Psoas muscle (tissue), 7 donors: ENCODE measurements at regions not wholly inside any gene's neighbourhood (a gene's known extent, or its start where the extent isn't known, plus 50 kb on each side); places are given as distances from the start of the nearest gene placed in this dataset.
"Not testable (repeated sequence)": the region's sequence is repeated elsewhere in the genome, so short reads cannot be mapped to it uniquely, and the experiment has no call there.

Experiments used
- ATAC-seq, 4 donors: fragments of 200-7000 bp; cut with Tn5 transposase; one replicate each; pipeline ENCODE4 v1.9.1; 2020; ENCODE audit warnings: moderate library complexity in 3 of 4, mild to moderate bottlenecking in 2 of 4
- DNase-seq, 2 donors: peaks; one replicate each; pipeline ENCODE4 v3.0.0-alpha.2; 2020
- H3K27ac ChIP-seq: fragments of 200-600 bp; one replicate; pipeline ENCODE4 v1.8.0; 2022
- H3K27me3 ChIP-seq, 3 donors: fragments of 200-600 bp in 1 of 3; one replicate each; pipeline versions ENCODE4 v1.6.1 to v1.8.0; 2013 to 2022; ENCODE audit warnings: low read length in 2 of 3, mild to moderate bottlenecking in 2 of 3, moderate library complexity in 1 of 3; ENCODE audit not compliant: insufficient read depth in 3 of 3
- H3K36me3 ChIP-seq, 2 donors: fragments of 200-600 bp in 1 of 2; one replicate each; pipeline versions ENCODE4 v1.6.1 to v1.8.0; 2013 to 2022; ENCODE audit warnings: low read depth in 1 of 2, mild to moderate bottlenecking in 1 of 2, moderate library complexity in 1 of 2; ENCODE audit not compliant: insufficient read depth in 1 of 2
- H3K4me1 ChIP-seq: fragments of 200-600 bp; one replicate; pipeline ENCODE4 v1.8.0; 2022
- H3K4me3 ChIP-seq: fragments of 200-600 bp; one replicate; pipeline ENCODE4 v1.8.0; 2022; ENCODE audit warnings: mild to moderate bottlenecking
- H3K9me3 ChIP-seq: fragments of 200-600 bp; one replicate; pipeline ENCODE4 v1.8.0; 2022
- CTCF ChIP-seq: fragments of 200-600 bp; IDR thresholded peaks from one replicate; pipeline ENCODE4 v1.8.0; 2022; ENCODE audit warnings: antibody characterized with exemption
- WGBS, 3 donors: extraction: QIAGEN DNeasy Blood & Tissue Kit; methylation state at CpG; one replicate each; pipeline versions ENCODE4 v1.1.6 to v1.1.7; 2013; 5-methylcytosine and 5-hydroxymethylcytosine counted together
- intact Hi-C, 2 donors: fragments of 100-400 bp; cut with DNase I; formaldehyde crosslinking; loops; one replicate each; pipeline versions ENCODE4 v1.11.0 to v1.14.2; 2022
- donor health status: healthy with polysubstance abuse.
- donor health status: DM: no; HTN: no; CAD: no; lungs with moderate emphysema.
- donor health status: Bipolar disorder and iron deficiency.
- donor health status: healthy.
- donor health status: DM: yes; HTN: yes; CAD: no.
- donor health status: DM: no; HTN: no; CAD: no.
- donor health status: DM: yes; HTN: yes; CAD: no.

GRCh38 chr2:64745562-64745961 is 91.8 kb upstream of the SERTAD2 start:
- no peaks in the 10 kb centered on the region for H3K27me3 ChIP-seq
- no peaks in the 10 kb centered on the region for H3K36me3 ChIP-seq
- peaks cover 11% of the 10 kb centered on the region for H3K4me1 ChIP-seq
- ATAC-seq (no peak), DNase-seq (no peak)
- 83 to 90% (median 89%) methylated on average over 2 of the region's 2 CpGs for WGBS, 3 donors
- H3K4me3 ChIP-seq, result no peak overlapping the region
- H3K9me3 ChIP-seq, result no peaks in the 10 kb centered on the region
- no peak for TF ChIP-seq CTCF
- intact Hi-C loops, result no loop called here
- H3K27ac ChIP-seq, result no peak overlapping the region

- H3K4me3 ChIP-seq, H3K9me3 ChIP-seq, intact Hi-C loops, ATAC-seq, DNase-seq, H3K27me3 ChIP-seq, H3K36me3 ChIP-seq, H3K27ac ChIP-seq: not testable (repeated sequence)
- WGBS, 3 donors, result 76 to 86% (median 80%) methylated on average over 3 of the region's 3 CpGs
- peaks cover 11% of the 10 kb centered on the region for H3K4me1 ChIP-seq
These were observed 94.0 kb upstream of the SERTAD2 start for GRCh38 chr2:64747690-64748091.

GRCh38 chr2:64748147-64748546 is 94.4 kb upstream of the SERTAD2 start:
- ATAC-seq (no peak), DNase-seq (no peak)
- H3K36me3 ChIP-seq, result no peaks in the 10 kb centered on the region
- no peak for TF ChIP-seq CTCF
- H3K9me3 ChIP-seq, result no peaks in the 10 kb centered on the region
- H3K27me3 ChIP-seq, result no peaks in the 10 kb centered on the region
- intact Hi-C loops, result no loop called here
- no peak overlapping the region for H3K27ac ChIP-seq
- H3K4me1 ChIP-seq, result peaks cover 11% of the 10 kb centered on the region
- H3K4me3 ChIP-seq, result no peak overlapping the region
- WGBS, 3 donors, result 96 to 99% (median 98%) methylated on average over 3 of the region's 3 CpGs

- no peaks in the 10 kb centered on the region for H3K9me3 ChIP-seq
- H3K36me3 ChIP-seq, result no peaks in the 10 kb centered on the region
- intact Hi-C loops, result no loop called here
- WGBS, 3 donors, result 51 to 65% (median 62%) methylated on average over 2 of the region's 2 CpGs
- H3K4me3 ChIP-seq, result no peak overlapping the region
- TF ChIP-seq CTCF, result no peak
- peaks cover 11% of the 10 kb centered on the region for H3K4me1 ChIP-seq
- ATAC-seq (no peak), DNase-seq (no peak)
- H3K27me3 ChIP-seq, result no peaks in the 10 kb centered on the region
- peak overlapping the region; percentile 23 for H3K27ac ChIP-seq
These were observed 94.8 kb upstream of the SERTAD2 start for GRCh38 chr2:64748561-64748960.

- no peak for ATAC-seq
- H3K4me3 ChIP-seq, result peak overlapping the region; percentile 70
- WGBS, 3 donors, result 41 to 53% (median 43%) methylated on average over 4 of the region's 4 CpGs
These were observed 95.7 kb upstream of the SERTAD2 start for GRCh38 chr2:64749446-64749845.

More at GRCh38 chr2:64749446-64749845, 95.7 kb upstream of the SERTAD2 start:
- intact Hi-C loops, result no loop called here
- no peaks in the 10 kb centered on the region for H3K36me3 ChIP-seq
- H3K4me1 ChIP-seq, result peaks cover 11% of the 10 kb centered on the region
- TF ChIP-seq CTCF, result no peak
- no peaks in the 10 kb centered on the region for H3K9me3 ChIP-seq
- no peak for DNase-seq
- no peaks in the 10 kb centered on the region for H3K27me3 ChIP-seq
- H3K27ac ChIP-seq, result peak overlapping the region; percentile 92
